ENCODE measurements at regions not wholly inside any gene's neighbourhood (a gene's known extent, or its start where the extent isn't known, plus 50 kb on each side); places are given as distances from the start of the nearest gene placed in this dataset.
"Not testable (repeated sequence)": the region's sequence is repeated elsewhere in the genome, so short reads cannot be mapped to it uniquely, and the experiment has no call there.

- no peak for DNase-seq (ENCODE audit: low read depth in 2 of 2)
These were observed 1506.3 kb downstream of the ADGRL3 start for GRCh38 chr4:62706423-62706822.

DNA sequence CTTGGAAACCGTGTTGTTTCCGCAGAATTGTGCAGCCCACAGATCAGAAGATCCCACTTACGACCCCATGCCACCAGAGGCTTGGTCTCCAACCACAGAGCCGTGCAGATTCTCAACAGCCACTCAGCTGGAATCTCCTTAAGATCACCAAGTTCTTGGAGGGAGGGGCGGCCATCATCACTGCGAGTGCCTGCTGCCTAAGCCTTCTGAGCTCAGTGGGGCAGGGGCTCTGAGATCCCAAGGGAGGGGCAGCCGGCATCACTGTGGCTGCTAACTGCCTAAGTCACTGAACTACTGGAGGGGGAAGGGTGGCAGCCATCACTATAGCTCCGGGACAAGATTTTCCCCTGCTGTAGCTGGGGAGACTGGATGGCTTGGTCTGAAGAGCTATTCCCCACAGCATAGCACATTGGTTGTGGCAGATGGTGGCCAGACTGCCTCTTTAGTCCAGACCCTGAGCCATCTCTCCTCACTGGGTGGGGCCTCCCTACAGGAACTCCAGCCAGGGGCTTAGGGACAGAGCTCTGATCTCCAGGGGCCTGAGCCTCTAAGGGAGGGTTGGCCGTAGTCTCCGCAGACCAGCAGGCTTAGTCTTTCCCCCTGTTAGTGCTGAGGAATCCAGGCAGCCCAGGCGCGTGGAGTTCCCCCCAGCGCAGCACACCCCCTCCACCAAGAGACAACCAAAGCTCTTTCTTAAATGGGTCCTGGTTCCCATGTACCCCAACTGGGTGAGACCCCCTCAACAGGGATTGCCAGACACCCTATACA is 1483.9 kb downstream of the ADGRL3 start:
- DNase-seq (ENCODE audit: low read depth in 2 of 2): no peak

GRCh38 chr4:62676962-62677361 is 1476.8 kb downstream of the ADGRL3 start:
- DNase-seq (ENCODE audit: low read depth in 2 of 2): no peak

DNA sequence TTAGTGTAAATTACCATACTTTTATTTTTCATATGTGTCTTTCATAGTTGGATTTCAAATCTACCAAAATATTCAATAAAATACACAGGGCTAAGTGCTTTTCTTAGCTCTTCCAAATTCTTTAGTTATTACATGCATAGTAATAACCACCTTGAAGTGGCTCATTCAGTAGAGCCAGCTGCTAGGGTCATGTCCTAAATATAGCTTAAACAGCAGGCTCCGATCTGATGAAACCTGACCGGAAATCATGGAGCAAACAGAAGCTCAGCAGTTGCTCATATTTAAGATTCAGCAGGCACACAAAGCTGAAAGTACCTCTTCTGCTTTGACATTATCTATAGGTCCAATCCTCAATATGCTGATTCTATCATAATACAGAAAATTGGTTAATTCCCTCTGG is 1470.4 kb downstream of the ADGRL3 start:
- no peak for DNase-seq (ENCODE audit: low read depth in 2 of 2)

GRCh38 chr4:62661821-62662220 is 1461.7 kb downstream of the ADGRL3 start:
- no peak for DNase-seq (ENCODE audit: low read depth in 2 of 2)

DNA sequence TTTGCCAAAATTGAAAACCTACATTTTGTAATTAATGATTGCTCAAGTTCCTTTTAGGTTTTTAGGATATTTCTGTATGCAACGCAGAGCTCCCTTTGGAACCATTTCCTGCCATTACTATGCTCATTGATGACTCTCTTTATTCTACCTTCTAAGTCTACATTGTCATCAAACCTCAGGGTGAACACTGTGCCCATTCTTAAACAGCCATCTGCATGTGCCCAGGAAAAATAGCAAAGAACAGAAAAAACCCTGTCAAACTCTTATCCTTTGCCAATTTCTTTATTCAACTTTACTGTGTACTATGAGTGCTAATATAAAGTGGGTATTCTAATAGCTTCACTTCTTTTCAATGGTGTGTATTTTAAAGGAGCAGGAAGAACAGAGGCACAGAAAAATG is 1455.9 kb downstream of the ADGRL3 start:
- no peak for DNase-seq (ENCODE audit: low read depth in 2 of 2)

GRCh38 chr4:62644372-62644771 is 1444.2 kb downstream of the ADGRL3 start:
- no peak for DNase-seq (ENCODE audit: low read depth in 2 of 2)

DNA sequence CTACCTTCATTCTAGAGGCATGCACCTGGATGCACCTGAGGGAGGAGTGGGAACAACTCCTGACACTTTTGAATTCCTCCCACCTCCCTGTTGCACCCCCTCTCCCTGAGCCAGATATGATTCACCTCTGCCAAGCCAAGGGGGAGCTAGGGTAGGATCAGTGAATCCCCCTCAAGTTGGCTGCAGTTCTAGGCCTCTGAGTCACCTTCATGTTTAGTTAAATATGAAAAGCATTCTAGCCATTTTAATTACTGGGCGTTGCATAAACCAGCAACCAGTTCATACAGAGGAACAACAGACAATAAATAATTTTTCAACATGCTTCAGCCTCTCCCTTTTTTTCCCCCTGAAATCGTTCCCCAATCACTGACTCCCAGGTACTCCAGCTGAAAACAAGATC is 1440.2 kb downstream of the ADGRL3 start:
- no peak for DNase-seq (ENCODE audit: low read depth in 2 of 2)

GRCh38 chr4:62627671-62628070 is 1427.5 kb downstream of the ADGRL3 start:
- DNase-seq (ENCODE audit: low read depth in 2 of 2): no peak

GRCh38 chr4:62627141-62627540 is 1427.0 kb downstream of the ADGRL3 start:
- no peak for DNase-seq (ENCODE audit: low read depth in 2 of 2)

GRCh38 chr4:62622089-62622488 is 1422.0 kb downstream of the ADGRL3 start:
- DNase-seq (ENCODE audit: low read depth in 2 of 2): no peak

DNA sequence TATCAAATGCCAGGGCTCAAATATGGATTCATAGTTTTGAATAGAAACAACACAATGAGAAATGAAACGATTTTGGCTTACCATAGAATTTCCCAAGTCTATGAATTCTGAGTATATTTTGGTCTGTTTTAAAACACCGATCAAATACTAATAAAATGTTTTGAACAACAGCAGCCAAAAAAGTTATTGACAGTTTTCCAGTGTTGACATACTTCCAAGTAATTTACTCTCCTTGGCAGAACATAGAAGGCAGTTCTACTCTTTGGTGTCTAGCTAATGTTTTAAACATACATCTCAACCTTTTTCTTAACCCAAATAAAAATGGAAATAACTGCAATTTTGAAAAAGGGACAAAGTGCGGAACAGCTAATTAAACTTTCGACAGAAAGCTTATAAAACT is 1419.8 kb downstream of the ADGRL3 start:
- DNase-seq (ENCODE audit: low read depth in 2 of 2): no peak

DNA sequence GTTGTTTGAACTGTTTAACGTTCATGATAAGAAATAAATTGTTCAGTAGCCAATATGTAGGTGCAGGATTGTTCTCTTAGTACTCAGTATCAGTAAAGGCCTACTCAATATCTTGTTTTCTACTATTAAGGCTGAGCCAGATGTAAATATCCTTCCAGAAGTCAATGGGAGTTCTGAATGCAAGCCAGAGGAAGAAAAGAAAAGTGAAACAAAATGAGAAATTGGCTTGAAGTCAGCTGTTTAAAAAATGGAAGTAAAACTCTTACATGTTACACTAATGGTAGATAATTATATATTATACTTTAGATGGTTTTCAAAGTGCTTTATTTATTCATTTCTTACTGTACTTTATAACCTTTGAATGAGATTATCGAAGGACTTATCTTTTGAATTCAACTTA is 1417.9 kb downstream of the ADGRL3 start:
- DNase-seq (ENCODE audit: low read depth in 2 of 2): no peak

DNA sequence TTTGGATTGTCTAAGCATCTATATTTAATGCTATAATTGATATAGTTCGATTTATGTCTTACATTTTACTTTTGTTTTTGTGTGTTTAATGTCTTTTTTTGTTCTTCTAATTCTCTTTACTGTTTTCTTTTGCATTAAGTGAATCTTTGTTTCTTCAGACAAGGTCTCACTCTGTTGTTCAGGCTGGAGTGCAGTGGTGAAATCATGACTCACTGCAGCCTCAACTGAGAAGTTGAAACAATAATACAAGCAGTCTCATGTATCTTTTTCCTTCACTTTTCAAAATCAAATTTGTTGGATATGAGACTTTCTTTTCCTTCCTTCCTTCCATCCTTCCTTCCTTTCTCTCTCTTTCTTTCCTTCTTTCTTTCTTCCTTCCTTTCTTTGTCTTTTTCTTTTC is 1401.6 kb downstream of the ADGRL3 start:
- no peak for DNase-seq (ENCODE audit: low read depth in 2 of 2)

DNA sequence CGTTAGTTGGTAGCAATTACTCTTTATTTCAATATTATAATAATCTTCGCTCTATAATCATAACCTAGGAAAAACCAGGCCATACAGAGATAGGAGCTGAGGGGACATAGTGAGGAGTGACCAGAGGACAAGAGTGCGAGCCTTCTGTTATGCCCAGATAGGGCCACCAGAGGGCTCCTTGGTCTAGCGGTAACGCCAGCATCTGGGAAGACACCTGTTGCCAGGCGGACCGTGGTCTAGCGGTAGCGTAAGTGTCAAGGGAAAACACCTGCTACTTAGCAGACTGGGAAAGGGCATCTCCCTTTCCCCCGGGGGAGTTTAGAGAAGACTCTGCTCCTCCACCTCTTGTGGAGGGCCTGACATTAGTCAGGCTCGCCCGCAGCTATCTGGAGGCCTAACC is 1395.1 kb downstream of the ADGRL3 start:
- DNase-seq (ENCODE audit: low read depth in 2 of 2): not testable (repeated sequence)

DNA sequence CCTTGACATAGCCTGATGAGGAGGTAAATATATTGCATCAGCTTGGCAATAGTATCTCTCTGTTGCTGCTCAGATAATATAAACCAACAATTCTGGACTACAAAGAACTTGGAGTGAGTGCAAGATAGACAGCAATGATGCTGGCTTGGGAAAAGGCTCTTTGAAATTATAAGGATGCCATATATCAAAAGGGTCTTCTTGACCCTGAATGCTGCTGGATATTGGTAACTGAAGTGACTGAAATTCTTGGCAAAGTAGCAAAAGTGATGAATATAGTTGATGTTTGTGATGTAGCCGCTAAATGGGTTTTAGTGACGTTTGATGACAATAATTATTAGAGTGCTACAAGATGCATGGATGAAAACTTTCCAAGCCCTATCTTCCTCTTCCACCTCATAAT is 1391.6 kb downstream of the ADGRL3 start:
- DNase-seq (ENCODE audit: low read depth in 2 of 2): no peak

DNA sequence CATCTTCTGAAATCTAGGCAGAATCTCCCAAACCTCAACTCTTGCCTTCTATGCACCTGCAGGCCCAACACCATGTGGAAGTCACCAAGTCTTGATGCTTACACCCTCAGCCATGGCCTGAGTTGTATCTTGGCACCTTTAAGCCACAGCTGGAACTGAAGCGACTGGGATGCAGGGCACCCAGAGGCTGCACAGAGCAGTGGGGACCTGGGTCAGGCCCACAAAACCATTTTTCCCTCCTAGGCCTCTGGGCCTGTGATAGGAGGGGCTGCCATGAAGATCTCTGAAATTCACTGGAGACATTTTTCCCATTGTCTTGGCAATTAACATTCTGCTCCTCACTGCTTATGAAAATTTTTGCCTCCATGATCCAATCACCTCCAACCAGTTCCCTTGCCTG is 1388.5 kb downstream of the ADGRL3 start:
- no peak for DNase-seq (ENCODE audit: low read depth in 2 of 2)

DNA sequence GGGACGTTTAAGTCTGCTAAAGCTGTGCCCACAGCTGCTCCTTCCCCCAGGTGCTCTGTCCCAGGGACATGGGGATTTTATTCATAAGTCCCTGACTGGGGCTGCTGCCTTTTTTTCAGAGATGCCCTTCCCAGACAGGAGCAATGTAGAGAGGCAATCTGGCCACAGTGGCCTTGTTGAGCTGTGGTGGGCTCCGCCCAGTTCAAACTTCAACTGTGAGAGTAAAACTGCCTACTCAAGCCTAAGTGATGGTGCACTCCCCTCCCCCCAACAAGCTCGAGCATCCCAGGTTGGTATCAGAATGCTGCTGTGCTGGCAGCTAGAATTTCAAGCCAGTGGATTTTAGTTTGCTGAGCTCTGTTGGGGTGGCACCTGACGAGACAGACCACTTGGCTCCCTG is 1371.4 kb downstream of the ADGRL3 start:
- no peak for DNase-seq (ENCODE audit: low read depth in 2 of 2)

DNA sequence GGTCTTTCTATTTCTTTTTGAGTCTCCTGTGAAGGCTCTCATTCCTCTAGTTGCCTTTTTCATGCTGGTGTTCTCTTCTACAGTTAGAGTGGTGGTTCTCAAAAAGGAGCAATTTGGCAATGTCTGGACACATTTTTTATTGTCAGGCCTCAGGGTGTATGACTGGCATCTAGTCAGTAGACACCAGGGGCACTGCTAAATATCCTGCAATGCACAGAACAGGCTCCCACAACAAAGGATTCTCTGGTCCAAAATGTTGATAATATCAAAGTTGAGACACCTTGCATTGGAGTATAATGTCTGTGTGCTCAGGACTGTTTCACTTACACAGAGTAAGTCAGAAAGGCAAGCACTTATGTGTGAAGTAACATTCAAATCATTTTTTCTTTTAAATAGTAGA is 1360.7 kb downstream of the ADGRL3 start:
- DNase-seq (ENCODE audit: low read depth in 2 of 2): no peak

- DNase-seq (ENCODE audit: low read depth in 2 of 2): no peak
These were observed 1350.0 kb downstream of the ADGRL3 start for GRCh38 chr4:62550121-62550520.

GRCh38 chr4:62549601-62550000 is 1349.5 kb downstream of the ADGRL3 start:
- no peak for DNase-seq (ENCODE audit: low read depth in 2 of 2)

- DNase-seq (ENCODE audit: low read depth in 2 of 2): no peak
These were observed 1348.6 kb downstream of the ADGRL3 start for GRCh38 chr4:62548765-62549164.

- no peak for DNase-seq (ENCODE audit: low read depth in 2 of 2)
These were observed 1348.0 kb downstream of the ADGRL3 start for GRCh38 chr4:62548108-62548524.

- no peak for DNase-seq (ENCODE audit: low read depth in 2 of 2)
These were observed 1344.3 kb downstream of the ADGRL3 start for GRCh38 chr4:62544428-62544827.

Measured in stimulated activated CD4-positive, alpha-beta T cell treated with anti-CD3 and anti-CD28 coated beads, Interleukin-4, amount 100 ng/mL, for 48 hours (primary cell).